Stimulated activated CD8-positive, alpha-beta memory T cell treated with anti-CD3 and anti-CD28 coated beads, Interleukin-7, amount 100 ng/mL, for 24 hours (primary cell): ENCODE measurements at regions not wholly inside any gene's neighbourhood (a gene's known extent, or its start where the extent isn't known, plus 50 kb on each side); places are given as distances from the start of the nearest gene placed in this dataset.

ENCODE experiments used
- DNase-seq: peaks from one replicate; pipeline ENCODE4 v3.0.0-alpha.2; 2020; ENCODE audit warnings: low read depth

DNA sequence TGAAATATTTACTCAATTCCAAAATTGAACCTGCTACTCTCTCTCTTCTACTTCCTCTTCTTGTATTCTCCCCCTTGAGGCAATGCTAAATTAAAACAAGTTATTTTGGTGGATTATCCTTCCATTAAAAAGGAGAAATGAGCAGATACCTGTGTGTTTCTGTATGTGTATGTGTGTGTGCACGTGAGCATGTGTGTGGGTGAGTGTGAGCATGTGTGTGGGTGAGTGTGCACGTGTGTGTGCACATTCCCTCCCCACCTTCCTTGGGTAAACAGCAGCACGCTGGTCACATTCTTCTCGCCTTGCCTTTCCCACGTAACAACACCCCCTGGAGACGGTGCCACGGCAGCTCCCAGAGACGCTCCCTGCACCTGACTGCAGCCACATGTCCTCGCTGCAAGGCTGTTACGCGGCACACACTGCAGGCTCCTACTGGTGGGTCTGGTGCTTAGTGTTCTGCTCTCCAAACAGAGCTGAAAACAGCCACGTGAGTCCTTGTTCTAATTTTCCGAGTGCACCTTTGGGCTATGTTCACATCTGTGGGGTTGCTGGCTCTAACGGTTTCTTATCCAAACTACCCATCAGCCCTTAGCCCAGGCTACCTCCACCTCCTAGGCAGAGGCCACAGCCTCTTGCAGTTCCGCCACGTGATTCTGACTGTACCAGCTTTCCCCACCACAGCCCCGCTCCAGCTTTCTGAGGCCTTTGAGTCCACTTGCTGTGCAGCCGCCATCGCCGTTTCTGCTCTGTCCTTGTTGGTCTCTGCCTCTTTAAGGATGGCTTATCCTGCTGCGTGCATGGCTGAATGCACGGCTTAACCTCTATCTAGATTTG is 123.4 kb downstream of the CTTN start:
- DNase-seq = no peak

DNA sequence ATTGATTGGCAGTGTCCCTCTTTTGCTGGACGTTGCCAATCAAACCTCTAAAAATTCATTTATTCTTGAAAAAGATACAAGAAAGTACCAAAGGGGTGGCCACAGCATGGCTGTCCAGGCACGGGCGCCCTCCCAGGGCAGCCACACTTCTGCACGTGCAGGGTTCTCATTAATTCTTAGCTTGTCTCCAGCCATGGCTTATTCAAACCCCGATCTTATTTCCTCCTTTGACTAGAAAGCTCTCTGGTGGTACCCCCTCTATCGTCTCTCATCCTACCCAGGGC is 123.9 kb downstream of the CTTN start:
- DNase-seq = no peak

DNA sequence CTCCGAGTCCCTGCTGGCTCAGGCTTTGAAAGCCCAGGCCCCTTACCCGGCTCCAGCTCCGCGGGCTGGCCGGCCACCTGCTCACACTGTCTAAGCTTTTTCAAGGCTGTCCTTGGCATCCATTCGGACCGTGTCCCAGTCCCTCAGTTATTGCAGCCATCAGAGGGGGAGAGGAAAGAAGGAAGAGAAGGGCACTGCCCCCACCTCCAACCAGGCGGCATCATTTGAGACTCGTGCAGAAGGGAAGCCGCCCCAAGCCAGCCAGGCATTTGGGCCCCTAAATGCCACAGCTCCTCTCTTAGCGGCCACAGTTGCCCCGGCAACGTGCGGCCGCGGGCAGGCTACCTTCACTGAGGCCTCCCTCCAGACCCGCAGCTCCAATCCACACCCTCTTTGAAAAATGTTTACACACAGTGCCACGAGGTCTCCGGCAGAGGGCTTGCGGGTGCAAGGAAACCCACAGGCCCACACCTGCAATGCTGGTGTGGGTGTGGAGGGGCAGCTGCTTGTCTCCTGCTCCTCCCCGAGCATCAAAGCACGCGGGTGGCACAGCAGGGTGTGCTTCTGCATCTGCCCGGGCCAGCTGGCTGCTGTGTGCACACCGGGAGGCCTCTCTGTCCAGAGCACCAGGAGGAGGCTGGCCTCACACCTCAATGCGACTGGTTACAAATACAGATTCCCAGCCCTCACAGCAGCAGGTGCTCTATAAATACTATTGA is 124.4 kb downstream of the CTTN start:
- no peak for DNase-seq

DNA sequence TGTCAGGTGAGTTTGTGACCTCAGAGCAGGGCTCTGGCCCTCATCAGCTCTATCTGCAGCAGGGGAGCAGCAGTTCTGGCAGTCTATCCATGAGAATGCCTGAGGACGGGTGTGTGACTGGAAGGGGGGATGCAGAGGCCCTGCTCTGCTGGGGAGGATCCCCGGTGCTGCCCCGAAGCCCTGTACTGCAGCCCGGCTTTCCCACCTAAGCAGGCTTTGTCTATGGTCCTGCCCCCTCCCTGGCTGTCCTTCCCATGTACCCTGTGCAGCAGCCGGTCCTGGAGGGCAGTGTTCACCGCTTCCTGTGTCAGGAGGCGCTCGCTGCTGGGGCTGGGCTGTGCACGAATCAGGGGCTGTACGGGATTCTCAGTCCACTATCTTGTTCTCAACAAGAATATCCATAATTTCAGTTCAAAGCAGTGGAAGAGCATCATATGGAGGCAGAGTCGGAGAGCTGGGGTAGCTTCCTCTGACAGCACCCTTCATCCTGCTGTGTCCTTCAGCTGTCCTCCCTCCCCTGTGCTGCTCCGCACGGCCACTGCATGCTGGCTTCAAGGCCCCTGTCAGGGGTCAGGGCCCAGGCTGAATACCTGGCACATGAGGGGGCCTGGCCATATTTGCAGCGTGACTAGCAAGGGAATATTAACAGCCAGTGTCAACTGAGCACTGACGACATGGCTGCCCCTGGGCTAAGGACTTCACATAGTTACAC is 125.2 kb downstream of the CTTN start:
- DNase-seq = no peak

DNA sequence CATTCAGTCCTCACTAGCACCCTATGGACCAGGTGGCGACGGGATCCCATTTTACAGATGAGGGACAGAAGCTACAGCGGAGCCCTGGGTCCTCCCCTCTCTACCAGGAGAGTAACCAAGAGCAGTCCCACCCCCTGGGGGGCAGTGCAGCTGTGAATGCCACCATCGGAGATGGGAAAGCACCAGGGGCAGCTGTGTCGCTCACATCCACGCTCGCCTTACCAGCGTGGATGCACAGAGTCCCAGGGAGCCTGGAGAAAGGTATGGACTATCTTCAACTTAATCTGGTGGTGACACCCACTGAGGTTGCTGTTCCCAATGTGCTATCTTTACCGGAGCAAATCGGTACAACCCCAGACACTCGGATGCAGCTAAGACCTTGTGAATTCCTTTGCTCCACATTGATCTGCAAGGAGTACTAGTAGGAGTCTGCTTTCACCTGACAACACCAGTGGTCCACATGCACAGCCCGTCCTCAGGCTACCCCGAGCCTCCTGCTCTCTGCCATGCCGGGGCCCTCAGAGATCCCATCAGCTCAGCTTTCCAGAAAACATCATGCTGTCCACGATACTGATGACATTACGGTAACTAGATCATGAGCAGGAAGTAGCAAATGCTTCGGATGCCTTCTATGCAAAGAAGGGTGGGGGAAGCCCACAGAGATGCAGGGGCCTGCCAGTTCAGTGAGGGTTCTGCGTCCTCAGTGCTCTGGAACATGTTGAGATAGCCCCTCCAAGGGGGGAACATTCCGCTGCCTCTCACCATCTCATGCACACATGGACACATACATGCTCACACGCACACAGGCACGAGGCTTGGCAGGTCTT is 126.0 kb downstream of the CTTN start:
- no peak for DNase-seq

DNA sequence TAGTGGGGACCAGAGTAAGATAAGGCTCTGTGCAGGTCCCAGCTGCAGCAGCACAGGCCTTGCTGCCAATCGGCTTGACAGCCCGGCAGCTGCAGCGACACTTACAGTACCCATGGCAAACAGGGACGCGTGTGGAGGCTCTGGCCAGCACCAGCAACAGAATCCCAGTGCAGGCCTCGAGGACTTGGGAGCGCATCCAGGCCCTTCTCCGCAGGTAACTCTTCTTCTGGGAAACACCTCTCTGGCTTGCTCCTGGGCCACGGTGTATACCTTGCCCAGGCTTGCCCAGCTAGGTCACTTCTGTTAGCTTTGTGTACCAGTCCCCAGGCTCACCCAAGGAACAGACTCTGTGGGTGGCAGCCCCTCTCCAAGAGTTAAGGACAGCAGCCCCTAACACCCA is 126.7 kb downstream of the CTTN start:
- no peak for DNase-seq

DNA sequence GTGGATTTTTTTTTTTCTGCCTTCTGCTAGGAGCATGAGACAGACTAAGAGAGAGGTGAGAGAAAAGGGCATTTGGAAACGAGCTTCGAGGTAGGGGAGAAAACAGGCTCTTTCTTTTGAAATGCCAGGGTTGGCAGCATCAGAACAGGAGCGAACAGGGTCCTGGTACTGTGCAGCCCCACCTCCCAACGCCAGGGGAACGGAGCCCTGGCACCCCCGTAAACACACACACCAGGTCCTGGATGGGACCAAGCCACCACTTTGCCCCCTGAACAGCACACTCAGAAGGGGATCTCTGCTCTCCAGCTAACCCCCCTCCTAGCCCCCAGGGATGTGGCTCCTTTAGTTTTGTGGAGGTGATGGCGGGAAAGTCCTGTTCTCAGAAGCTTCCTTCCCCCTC is 127.1 kb downstream of the CTTN start:
- DNase-seq = no peak

DNA sequence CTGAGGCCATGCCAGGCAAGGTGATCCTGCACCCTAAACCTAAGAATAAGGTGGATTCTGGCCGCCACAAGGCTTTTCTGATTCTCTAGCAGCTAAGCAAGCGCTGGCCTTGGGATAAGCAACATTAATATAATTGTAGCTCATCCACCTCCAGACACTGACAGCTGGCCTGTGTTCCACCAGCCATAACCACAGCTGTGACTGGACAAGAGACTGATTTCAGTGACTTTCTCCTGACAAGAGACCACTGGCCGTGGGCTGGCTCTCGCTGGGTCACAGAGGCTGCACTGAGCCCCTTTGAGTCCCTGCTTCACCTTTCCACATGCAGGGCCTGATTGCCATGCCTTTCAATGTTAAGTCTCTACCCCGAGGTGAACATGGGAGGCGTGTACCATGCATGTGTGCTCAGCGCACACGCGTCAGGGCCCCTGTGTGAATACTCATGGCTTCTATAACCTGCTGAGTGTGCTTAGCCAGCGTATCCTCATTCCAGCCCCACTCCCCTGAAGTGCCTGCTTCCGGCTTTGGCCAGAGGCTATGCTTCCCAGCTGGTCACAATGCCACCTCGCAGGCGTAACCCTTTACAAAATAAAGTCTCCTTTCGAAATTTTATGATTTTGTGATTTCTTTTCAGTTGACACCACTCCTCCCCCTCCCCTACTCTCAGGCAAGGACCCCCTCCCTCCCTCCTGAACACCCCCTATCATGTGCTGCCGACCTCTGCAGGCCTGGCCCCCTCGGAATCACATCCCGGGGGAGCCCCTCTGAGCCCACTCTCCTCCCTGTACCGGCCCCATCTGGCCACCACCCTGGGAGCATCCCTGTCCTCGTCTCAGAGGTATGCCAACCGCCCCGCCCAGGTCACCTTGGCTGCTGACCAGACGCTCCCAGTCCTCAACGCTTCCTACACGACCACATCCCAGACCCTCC is 128.1 kb downstream of the CTTN start:
- DNase-seq = no peak

DNA sequence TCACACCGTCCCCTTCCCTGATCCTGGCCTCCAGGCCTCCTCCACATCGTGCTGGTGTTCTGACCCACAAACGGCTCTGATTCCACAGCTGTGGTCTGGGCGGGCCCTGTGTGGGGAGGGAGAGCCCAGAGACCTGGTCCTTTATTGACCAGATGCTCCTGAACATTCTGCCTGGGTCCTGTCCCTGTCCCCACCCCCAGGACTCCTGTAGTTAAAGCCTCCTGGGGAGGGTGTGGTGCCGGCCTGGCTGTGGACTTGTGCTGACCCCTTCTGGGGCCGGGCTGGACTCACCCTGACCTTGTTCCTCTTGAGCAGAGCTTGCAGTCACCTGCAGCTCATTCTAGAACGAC is 128.7 kb downstream of the CTTN start:
- DNase-seq = no peak

DNA sequence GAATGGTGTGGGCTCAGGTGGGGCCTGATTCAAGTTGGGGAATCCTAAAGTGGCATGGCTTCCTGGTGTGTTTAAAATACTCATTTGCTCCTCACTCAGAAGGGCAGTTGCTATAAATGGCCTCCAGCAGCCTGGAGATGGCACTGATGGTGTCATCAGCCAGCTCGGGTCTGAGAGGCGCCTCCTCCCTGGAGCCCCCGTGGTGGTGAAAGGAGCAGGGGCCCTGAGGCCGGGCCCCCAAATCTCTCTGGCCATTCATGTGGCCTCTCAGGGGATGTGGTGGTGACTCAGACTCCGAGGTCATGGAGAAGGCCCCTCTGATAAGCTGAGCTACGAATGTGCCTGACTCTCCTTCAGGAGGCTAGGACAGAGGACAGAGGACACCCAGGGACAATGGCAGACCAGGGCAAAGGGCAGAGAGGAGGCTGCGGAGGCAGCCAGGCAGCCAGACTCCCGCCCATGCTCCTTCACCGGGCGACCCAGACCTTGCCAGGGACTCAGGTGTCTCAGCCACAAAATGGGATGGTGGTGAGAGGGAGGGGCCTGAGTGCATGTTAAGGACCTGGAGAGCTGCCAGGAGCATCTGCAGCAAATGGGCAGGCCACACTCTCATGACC is 129.2 kb downstream of the CTTN start:
- no peak for DNase-seq

DNA sequence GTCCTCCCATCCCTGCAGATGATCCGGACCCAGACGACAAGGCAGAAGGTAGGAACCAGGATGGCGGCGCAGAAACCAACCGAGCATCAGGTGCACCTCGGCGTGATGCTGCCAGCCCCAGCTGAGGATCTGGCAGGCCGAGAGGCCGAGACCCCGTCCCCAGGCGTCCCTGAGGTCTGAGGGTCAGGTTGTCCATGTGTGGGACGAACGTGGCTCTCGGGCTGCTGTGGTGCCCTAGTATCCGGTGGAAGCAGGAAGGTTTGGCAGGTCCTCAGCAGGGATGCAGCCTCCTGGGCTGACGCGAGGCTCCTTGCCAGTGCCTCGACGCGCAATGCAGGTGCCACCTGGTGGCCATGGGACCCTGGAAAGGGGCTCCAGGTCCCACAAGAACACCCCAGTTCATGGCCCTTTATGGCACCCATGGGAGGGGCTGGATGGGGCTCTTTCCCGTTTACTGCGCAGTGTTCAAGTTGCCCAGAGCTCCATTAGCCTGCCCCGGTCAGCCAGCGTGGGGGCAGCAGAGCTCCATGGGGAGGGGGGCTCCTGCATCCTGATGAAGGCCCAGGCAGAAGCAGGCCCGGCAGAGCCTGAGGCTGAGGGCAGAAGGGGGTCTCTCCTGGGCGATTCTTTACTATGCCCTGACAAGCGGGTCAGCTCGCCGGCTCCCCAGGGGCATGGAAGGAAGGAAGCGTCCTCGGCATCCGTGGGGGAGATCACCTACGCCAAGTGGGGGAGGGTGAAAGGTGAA is 129.9 kb downstream of the CTTN start:
- DNase-seq = no peak

DNA sequence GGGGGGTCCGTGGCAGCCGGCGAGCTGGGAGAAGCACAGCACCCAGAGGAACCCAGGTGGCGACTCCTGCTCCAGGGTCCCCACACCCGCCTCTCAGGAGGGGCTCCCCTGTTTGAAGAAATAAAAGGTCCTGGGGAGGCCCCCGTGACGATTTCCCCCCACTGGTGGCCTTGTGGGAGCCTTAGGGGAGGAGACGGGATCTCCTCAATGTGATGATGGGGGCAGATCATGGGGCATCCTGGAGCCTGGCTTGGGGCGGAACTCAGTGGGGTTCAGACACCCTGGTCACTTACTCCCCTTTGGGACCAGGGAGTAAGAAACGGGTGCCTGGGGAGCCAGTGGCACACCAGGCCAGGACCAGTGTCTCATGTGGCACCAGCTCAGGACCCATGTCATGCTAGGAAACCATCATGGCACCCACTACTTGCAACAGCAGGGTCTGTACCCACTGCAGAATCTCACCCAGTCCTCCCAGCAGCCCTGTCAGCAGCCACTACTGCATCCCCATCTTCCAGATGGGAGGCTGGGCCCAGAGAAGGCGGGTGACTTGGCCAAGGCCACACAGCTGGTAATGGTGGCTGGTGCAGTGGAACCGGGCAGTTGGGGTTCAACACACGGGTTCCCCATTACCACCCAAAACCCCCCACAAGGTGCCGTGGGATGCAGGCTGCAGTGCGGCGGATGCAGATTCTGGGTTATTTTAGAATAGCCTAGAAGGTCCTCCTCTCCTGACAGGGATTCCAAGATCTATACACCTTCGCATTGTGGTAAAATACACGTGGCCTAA is 130.7 kb downstream of the CTTN start:
- no peak for DNase-seq

DNA sequence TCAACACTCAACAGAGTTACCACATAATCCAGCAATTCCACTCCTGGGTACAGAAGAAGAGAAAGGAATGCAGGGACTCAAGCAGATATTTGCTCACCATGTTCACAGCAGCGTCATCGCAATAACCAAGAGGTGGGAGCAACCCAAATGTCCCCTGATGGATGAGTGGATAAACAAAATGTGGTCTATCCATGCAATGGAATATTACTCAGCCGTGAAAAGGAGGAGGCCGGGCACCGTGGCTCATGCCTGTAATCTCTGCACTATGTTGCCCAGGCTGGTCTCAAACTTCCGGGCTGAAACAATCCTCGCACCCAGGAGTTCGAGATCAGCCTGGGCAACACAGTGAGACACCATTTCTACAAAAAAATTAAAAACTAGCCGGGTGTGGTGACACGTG is 131.7 kb downstream of the CTTN start:
- DNase-seq = no peak

DNA sequence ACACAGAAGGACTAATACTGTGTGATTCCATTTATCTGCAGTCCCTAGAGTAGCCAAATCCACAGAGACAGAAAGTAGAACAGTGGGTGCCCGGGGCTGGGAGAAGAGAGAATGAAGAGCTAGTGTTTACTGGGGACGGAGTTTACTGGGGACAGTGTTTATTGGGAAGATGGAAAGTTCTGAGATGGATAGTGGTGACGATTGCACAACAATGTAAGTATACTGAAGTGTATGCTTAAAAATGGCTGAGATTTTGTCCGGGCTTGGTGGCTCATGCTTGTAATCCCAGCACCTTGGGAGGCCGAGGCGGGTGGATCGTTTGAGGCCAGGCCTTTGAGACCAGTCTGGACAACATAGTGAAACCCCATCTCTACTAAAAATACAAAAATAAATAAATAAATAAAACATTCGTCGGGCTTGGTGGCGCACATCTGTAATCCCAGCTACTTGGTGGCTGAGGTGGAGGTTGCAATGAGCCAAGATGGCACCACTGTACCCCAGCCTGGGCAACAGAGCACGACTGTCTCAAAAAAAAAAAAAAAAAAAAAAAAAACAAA is 132.4 kb downstream of the CTTN start:
- DNase-seq = no peak

DNA sequence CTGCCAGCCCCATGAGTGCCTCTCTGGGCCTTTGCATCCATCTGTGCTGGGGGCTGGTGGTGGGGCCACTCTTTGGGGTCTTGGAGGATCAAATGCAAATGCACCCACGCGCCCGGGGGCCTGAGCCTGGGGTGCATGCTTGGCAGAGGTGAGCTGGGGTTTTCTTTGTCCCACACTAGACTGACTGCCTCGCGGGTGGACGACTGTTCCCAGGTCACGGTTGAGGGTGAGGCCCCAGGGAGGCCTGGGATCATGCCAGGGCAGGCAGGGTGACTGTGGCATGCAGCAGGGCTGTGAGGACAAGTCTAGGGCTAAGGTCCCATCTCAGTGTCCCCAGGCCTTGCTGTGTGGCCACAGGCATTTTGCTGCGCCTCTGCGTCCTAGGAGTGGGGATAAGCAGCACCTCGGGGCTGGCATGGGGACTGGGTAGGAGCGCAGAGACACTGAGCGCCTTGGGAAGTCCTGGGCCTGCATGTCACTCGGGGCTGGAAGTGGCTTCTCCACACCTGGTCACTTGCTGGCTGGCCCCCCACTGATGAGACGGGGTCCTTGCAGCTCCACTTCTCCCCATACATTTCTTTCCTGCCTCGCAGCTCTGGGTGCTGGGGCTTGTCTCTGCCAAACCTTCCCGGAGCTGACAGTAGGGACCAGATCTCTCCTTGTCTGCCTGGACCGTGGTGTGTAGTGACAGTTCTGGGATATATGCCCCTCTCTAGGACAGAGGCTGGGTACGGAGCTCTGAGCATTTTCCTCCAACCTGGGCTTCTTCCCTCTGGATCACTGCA is 133.1 kb downstream of the CTTN start:
- DNase-seq = no peak

DNA sequence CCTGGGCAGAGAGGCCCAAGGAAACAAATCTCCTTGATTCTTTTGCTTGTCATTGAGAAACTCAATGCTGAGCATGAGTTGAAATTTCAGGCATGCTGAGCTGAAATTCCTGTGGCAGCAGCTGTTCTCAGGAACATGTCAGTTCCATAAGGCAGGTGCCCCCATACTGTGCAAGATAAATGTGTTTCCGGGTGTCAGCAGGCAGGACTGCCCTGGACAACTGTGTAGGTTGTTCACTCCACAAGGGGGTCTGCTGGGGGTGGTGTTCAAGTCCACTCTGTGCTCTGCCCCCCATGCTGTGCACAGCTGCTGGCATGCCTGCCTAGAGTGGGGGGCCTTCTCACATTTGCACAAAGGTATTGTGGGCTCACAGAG is 133.7 kb downstream of the CTTN start:
- DNase-seq = no peak

DNA sequence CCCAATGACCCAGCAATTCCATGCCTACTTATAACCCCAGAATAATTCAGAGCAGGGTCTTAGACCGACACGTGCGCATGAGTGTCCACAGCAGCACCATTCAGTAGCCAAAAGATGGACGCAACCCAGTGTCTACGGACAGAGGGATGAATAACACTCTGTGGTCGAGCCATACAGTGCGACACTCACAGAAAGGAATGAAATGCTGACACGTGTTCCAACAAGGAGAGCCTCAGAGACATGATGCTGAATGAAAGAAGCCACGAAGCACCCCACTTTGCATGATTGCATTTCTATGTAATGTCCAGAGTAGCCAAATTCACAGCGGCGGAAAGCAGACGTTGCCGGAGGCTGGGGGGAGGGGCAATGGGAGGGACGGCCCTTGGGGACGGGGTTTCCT is 134.4 kb downstream of the CTTN start:
- DNase-seq = no peak
